ENCODE measurements at regions not wholly inside any gene's neighbourhood (a gene's known extent, or its start where the extent isn't known, plus 50 kb on each side); places are given as distances from the start of the nearest gene placed in this dataset.

DNA sequence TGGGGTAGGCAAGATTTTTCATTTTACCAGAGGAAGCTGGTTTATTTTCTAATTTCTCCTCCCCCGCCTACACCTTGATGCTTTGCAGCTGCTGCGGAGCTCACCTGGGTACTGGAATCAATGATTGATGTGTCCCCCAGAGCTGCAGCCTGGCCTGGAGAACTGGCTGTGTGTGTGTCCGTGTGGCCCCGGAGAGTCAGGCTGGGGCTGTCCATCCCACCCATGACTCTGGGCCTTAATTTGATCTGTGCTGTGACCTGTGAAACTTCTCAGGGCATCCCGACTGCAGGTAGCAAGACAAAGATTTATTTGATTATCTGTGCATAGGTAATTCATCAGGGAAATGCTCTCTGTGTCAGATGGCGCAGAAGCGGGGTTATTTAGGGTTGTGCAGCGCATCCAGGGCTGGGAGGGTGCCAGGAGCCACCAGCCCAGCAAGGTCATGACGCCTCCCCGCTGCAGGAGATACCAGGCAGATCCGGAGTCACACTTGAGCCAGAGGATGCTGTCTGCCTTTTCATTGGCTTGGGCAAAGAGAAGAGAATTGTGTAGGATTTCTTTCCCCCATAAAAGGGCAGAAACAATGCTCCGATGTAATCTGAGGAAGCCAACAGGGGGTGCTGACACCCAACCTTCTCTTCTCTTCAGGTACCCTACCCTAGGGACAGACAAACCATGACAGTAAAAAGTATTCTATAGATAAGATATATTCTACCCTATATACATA lies 346.6 kb downstream of the TSHZ3 start:
- 45% methylated on average over 12 of the region's 12 CpGs for WGBS
- no peak for DNase-seq (ENCODE audit: low spot score)

DNA sequence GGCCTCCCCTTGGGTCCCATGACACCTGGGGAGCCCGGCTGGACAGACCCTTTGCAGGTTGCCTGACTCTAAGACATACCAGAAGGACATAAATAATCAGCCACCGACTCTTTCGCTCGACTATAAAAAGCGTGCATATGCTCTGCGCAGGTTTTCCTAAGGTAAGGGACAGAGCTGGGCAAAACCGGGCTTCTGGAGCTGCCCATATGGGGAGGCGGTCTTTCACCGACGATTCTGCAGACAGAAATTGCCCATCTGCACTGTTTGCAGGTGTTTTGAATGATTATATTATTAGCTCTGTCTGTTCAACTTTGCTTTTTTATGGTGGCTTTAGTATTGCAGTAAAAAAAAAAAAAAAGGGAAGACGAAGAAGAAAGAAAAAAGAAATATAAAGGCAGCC lies 347.2 kb downstream of the TSHZ3 start:
- Histone ChIP-seq H3K36me3 (no peaks in the 10 kb centered on the region), H3K4me1 (replicated peaks) (no peaks in the 10 kb centered on the region), H3K27ac (no peak overlapping the region), H3K9me3 (no peaks in the 10 kb centered on the region), H3K4me3 (no peak overlapping the region), H3K27me3 (replicated peaks; ENCODE audit: insufficient read depth) (no peaks in the 10 kb centered on the region)
- DNase-seq (ENCODE audit: low spot score): no peak
- intact Hi-C loops (cut with DNase I): no loop called here
- TF ChIP-seq POLR2A (IDR thresholded peaks at IDR 0.05): no peak
- TF ChIP-seq, protein P1, sequence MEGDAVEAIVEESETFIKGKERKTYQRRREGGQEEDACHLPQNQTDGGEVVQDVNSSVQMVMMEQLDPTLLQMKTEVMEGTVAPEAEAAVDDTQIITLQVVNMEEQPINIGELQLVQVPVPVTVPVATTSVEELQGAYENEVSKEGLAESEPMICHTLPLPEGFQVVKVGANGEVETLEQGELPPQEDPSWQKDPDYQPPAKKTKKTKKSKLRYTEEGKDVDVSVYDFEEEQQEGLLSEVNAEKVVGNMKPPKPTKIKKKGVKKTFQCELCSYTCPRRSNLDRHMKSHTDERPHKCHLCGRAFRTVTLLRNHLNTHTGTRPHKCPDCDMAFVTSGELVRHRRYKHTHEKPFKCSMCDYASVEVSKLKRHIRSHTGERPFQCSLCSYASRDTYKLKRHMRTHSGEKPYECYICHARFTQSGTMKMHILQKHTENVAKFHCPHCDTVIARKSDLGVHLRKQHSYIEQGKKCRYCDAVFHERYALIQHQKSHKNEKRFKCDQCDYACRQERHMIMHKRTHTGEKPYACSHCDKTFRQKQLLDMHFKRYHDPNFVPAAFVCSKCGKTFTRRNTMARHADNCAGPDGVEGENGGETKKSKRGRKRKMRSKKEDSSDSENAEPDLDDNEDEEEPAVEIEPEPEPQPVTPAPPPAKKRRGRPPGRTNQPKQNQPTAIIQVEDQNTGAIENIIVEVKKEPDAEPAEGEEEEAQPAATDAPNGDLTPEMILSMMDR (IDR thresholded peaks at IDR 0.05): no peak
- TF ChIP-seq POLR2AphosphoS5 (IDR thresholded peaks at IDR 0.05): no peak
- WGBS: 63% methylated on average over 11 of the region's 11 CpGs

More for the DNA sequence above, 346.6 kb downstream of the TSHZ3 start:
- intact Hi-C loops (cut with DNase I): no loop called here
- H3K4me1 ChIP-seq (replicated peaks): no peaks in the 10 kb centered on the region
- no peak overlapping the region for H3K4me3 ChIP-seq
- H3K27ac ChIP-seq: no peak overlapping the region
- no peaks in the 10 kb centered on the region for H3K27me3 ChIP-seq (replicated peaks; ENCODE audit: insufficient read depth)
- TF ChIP-seq, protein P1 (IDR thresholded peaks at IDR 0.05): no peak
- TF ChIP-seq POLR2A (IDR thresholded peaks at IDR 0.05) (no peak), POLR2AphosphoS5 (IDR thresholded peaks at IDR 0.05) (no peak)
- H3K36me3 ChIP-seq: no peaks in the 10 kb centered on the region
- H3K9me3 ChIP-seq: no peaks in the 10 kb centered on the region

DNA sequence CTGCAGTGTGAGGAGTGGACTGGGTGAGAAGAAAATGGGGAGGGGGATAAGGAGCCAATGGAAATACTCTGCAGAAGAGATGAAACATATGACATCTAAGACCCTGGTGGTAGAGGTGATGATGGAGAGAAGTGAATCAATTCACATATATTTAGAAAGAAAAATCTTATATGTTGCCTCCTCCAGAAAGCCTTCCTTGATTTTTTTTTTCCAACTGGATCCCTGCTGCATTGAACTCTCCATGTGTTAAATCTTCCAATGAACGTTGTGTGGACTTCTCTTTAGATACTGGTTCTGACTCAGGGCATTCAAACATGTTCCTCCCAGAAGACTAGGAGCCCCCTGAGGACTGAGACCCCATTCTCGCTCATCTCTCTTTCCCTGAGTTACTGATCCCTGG lies 348.3 kb downstream of the TSHZ3 start:
- no peak overlapping the region for H3K4me3 ChIP-seq
- no peaks in the 10 kb centered on the region for H3K4me1 ChIP-seq (replicated peaks)
- DNase-seq (ENCODE audit: low spot score): no peak
- H3K9me3 ChIP-seq: no peaks in the 10 kb centered on the region
- H3K36me3 ChIP-seq: no peaks in the 10 kb centered on the region
- intact Hi-C loops (cut with DNase I): no loop called here
- TF ChIP-seq, protein P1 (IDR thresholded peaks at IDR 0.05): no peak
- TF ChIP-seq POLR2AphosphoS5 (IDR thresholded peaks at IDR 0.05) (no peak), POLR2A (IDR thresholded peaks at IDR 0.05) (no peak)
- H3K27me3 ChIP-seq (replicated peaks; ENCODE audit: insufficient read depth): no peaks in the 10 kb centered on the region
- 84% methylated on average over 2 of the region's 2 CpGs for WGBS
- H3K27ac ChIP-seq: no peak overlapping the region

DNA sequence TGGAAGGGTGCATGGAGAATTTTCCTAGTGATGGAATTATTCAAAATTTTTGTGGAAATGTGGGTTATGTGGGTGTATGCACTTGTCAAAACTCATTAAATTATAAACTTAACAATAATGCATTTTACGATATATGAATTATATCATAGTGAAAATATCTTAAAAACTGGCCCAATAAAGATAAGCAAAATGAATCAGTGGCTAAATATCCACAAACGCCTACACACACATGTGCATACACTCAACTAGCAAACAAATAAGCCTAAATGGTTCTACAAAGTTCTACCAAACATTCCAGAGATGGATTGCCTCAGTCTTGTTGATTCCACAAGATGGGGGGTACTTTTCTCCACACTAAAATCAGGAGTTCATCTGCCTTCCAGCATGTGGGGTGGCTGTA lies 349.5 kb downstream of the TSHZ3 start:
- TF ChIP-seq POLR2AphosphoS5 (IDR thresholded peaks at IDR 0.05) (no peak), POLR2A (IDR thresholded peaks at IDR 0.05) (no peak)
- TF ChIP-seq, protein P1 (IDR thresholded peaks at IDR 0.05): no peak
- no peak for DNase-seq (ENCODE audit: low spot score)
- no peak overlapping the region for H3K27ac ChIP-seq
- intact Hi-C loops (cut with DNase I): no loop called here
- H3K4me3 ChIP-seq: no peak overlapping the region
- no peaks in the 10 kb centered on the region for H3K4me1 ChIP-seq (replicated peaks)
- H3K36me3 ChIP-seq: no peaks in the 10 kb centered on the region
- H3K27me3 ChIP-seq (replicated peaks; ENCODE audit: insufficient read depth): no peaks in the 10 kb centered on the region
- H3K9me3 ChIP-seq: no peaks in the 10 kb centered on the region
- 54% methylated on average over 2 of the region's 2 CpGs for WGBS

DNA sequence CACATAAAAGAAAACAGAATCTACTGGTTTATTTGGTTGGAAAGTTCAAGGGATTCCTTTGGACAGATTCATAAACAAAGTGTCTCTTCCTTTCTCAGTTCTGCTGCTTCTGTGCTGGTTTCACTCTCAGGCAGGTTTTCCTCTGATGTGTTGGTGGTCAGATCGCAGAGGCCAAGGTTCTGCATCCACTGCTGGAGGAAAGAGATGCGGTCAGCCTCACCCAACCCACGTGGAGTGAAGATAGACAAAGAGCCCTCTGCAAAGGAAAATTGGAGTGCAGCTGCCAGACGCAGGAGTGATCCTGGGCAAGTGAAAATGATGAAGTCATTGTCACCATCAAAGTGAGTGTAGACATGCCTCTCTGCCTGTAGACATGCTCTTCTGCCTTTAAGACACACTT lies 352.0 kb downstream of the TSHZ3 start:
- intact Hi-C loops (cut with DNase I): no loop called here
- Histone ChIP-seq H3K9me3 (no peaks in the 10 kb centered on the region), H3K4me3 (no peak overlapping the region), H3K4me1 (replicated peaks) (no peaks in the 10 kb centered on the region), H3K27ac (no peak overlapping the region), H3K27me3 (replicated peaks; ENCODE audit: insufficient read depth) (no peaks in the 10 kb centered on the region), H3K36me3 (no peaks in the 10 kb centered on the region)
- no peak for DNase-seq (ENCODE audit: low spot score)
- 84% methylated on average over 4 of the region's 4 CpGs for WGBS
- TF ChIP-seq, protein P1 (IDR thresholded peaks at IDR 0.05): no peak
- TF ChIP-seq POLR2AphosphoS5 (IDR thresholded peaks at IDR 0.05) (no peak), POLR2A (IDR thresholded peaks at IDR 0.05) (no peak)

Measured in prostate gland (tissue), 2 donors.